ENCODE measurements at regions not wholly inside any gene's neighbourhood (a gene's known extent, or its start where the extent isn't known, plus 50 kb on each side); places are given as distances from the start of the nearest gene placed in this dataset.

DNA sequence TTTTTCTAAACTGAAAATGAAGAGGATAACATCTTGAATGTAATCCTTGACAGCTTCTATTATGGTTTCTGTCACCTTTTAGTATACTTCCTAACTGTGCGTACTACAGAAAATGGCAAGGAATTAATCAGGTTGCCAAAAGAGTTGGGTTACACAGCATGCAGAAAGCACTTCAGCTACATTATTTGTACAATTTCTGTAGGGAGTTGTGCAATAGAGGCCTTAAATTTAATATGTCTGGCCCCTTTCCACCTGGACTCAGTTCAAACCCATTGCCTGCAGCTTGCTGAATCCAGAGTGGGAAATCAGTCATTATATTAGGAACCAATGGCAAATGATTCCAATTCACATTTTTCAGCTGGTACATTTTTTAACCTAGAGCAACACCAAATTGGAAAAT lies 549.7 kb downstream of the CSNK1G3 start:
- DNase-seq (ENCODE audit: low spot score): no peak

DNA sequence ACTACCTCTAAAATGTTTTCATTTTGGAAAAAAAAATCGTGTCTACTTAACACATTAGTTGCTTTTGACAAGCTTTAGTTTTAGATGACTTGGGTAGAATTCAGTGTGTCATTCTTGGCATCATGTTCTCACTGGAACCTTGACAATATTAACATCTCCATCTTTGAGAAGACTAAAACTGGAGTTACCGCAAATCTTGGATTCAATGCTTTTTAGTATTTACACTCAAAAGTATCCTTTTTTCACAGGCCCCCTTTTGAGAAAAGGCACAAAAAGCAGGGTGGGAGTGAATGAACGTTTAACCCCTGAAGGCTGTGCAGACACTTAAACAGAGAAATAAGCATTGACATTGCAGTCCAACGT lies 549.1 kb downstream of the CSNK1G3 start:
- DNase-seq (ENCODE audit: low spot score): no peak

DNA sequence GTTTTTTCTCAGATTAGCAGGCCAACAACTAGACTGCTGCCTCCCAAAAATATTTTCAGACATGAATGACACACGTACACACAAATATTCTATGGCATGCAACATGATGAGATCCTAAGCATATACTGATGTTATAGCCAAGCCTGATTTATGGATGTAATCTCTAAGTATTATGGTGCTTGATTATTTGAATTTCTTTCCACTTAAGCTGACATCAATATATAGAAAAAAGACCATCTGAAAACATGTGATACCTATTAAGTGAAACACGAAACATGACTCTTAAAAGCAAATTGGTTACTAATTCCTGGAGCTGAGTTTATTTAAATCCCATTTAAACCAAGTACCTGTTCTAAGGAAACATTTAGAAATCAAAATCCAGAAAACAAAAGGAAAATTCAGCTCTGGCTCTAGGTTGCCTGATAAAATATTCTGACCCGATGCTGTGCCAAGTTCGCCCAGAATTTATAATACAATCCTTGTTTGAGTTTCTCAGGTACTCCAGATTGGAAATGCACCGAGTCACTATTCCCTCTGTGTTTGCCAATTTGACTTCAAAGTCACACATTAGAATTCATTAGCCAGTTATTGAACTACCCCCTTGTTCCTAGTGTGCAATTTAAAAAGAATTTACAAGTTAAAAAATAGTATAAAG lies 548.6 kb downstream of the CSNK1G3 start:
- no peak for DNase-seq (ENCODE audit: low spot score)

DNA sequence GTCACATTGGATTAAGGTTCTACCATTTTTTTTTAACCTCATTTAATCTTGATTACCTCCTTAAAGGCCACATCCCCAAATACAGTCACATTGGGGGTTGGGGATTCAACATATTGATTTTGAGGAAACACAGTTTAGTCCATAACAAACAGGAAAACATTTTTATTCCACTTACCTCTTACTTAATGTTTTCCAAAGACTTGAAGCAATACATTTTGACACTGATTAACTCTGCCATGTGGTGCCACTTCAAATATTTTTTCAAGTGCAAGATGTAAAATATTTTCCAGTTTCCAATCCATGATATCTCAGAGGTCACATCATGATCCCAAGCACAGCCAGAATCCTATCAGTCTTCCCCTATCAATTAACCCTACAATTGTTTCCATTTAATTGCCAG lies 548.0 kb downstream of the CSNK1G3 start:
- DNase-seq (ENCODE audit: low spot score): no peak

DNA sequence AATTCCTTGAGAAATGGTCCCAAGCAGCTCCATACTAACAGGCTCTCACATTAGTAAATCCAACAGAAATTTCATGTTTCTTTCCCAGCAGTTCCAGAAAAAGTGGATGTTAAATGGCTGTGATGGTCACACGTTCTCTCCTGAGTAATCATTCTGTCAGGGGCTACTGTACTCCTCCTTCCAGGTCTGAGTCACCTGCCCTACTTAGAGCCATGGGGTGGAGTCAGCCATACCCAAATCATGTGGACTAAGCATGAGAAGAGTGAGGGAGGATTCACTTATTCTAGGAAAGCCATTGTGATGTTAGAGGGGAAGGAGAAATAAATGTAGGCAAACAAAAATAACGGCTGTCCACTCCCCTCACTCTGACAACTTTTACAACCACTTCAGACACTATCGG lies 547.2 kb downstream of the CSNK1G3 start:
- DNase-seq (ENCODE audit: low spot score): no peak

DNA sequence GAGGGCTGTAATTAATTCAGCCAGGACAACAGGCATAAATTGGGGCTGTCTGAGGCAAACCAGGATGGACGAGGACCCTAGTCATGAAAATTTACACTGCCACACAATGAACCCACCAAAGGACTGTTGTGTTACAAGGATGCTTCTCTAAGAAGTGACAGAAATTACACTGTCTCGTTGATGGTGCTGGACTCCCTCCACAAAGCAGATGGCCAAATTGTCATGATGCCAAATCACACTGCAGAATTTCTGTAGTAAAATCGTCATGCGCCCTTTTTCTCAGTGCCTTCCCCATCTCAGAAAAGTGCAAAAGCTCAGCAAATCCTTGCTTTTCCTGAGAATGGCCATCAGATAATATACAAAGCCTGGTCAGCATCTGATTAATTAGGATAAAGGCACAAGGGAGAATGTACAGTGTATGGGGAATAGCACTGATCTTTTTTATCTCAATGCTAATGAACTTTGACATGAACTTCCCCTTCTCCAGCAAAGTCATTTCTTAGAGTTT lies 545.8 kb downstream of the CSNK1G3 start:
- no peak for DNase-seq (ENCODE audit: low spot score)

DNA sequence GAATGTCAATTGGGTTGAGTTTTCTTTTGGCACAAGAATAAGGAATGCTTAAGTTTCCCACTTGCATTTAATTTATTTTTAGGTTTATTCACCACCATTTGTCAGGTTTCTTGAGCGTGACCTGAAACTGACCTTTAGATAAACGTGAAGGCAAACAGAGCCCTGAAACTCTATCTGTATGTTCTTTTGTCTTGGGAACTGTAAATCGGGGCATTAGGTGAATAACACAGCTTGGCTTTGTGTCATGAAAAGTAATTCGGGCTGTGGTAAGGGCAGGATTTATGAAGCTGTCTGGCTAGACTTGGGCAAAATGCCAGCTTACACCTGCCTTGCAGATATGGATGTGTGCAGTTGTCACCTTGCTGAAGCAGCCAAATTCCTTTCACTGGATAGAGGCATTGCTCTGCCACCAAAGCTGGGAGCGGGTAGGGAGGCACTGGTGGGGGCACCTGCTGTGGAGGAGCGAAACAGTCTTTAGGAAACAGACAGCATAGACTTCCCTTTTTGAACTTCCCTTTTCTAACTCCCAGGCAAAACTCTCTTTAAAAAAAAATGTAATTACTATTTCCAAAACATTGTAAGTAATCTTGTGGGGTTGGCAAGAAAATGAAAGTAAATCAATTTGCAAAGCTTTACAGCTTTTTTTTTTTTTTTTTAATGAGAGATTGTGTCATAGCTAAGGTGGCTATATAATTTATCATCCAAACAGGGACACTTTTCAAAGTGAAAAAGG lies 545.2 kb downstream of the CSNK1G3 start:
- DNase-seq (ENCODE audit: low spot score): no peak

DNA sequence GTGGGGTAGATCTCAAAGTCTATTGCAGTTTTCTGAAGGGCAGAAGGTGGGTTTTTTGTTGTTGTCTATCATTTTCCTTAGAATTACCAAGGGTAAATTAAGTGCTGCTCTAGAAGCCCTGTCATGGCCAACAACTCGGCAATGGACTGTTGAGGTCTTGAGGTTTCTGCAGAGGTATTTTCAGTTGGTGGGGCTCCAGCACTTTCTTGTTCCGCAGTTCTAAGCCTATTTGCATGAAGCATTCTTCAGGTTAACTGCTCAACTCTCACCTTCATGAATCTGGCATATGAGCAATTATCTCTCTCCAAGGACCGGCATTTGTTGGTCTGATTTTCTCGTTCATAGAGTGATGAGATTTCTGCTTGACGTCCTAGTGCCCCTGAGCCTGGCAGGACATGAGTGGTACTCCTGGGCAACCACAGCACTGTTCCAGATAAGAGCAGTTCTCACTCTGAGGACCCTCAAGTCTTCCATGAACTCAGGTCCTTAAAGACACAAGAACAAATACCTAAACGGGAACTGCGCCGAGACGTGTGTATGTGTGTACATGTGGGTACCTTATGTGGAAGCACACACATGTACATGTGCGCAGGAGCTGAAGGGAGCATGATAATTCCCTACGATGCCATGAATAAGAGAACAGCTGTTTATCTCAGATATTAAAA lies 544.5 kb downstream of the CSNK1G3 start:
- DNase-seq (ENCODE audit: low spot score): no peak

DNA sequence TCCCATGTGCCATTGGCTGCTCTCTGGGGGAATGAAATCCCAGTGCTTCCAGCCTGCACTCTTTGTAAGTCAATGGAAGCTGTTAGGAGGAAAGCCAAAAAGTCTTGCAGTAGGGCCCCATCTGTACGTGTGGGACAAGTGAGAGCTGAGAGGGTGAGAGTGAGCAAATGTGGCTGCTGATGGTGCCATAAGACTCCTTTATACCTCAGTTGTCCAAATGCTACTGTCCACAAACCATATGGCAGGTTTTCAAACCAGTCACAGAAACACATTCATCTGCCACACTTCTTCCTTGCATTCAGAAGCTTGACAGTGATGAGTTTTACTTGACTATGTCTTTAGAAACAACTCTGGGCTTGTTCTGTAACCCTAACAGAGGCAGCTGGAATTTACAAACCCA lies 543.8 kb downstream of the CSNK1G3 start:
- no peak for DNase-seq (ENCODE audit: low spot score)

DNA sequence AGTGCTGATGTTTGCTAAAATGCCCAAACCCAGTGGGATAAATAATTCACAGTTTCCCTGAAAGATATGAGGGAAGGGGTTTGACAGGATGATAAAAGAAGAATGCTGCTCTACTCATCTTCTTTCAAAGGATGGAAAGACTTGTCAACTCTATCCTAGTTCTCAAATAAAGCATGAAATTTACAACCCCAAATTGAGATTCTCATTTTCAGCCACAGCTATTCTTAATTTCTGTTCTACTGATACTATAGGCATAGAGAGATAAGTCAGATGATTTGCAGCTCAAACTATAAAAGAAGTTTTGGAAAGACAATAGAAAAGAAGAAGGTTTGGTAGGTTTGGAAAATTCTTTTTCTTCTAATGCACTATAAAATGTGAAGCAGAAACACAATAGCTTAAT lies 542.6 kb downstream of the CSNK1G3 start:
- no peak for DNase-seq (ENCODE audit: low spot score)

DNA sequence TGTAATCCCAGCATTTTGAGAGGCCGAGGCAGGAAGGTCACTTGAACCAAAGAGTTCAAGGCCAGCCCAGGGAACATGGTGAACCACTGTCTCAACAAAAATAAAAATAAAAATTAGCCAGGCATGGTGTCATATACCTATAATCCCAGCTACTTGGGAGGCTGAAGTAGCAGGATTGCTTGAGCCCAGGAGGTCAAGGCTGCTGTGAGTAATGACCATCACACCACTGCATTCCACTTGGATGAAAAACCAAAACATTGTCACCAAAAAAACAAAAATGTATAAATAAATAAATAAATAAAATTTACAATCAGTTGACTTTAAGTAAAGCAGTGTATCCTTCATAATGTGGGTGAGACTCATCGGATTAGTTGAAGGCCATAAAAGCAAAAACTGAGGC lies 541.4 kb downstream of the CSNK1G3 start:
- DNase-seq (ENCODE audit: low spot score): no peak

DNA sequence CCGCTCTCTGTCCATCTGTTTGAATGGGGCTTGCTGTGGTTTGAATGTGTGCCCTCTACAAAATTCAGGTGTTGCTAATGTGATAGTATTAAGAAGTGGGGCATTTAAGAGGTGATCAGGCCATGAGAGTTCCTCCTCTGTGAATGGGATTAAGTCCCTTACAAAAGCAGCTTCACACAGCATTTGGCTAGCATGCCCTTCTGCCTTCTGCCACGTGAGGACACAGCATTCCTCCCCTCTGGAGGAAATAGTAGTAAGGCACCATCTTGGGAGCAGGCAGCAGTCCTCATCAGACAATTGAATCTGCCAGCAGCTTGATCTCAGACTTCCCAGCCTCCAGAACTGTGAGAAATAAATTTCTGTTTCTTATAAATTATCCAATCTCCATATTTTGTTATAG lies 540.2 kb downstream of the CSNK1G3 start:
- DNase-seq (ENCODE audit: low spot score): no peak

DNA sequence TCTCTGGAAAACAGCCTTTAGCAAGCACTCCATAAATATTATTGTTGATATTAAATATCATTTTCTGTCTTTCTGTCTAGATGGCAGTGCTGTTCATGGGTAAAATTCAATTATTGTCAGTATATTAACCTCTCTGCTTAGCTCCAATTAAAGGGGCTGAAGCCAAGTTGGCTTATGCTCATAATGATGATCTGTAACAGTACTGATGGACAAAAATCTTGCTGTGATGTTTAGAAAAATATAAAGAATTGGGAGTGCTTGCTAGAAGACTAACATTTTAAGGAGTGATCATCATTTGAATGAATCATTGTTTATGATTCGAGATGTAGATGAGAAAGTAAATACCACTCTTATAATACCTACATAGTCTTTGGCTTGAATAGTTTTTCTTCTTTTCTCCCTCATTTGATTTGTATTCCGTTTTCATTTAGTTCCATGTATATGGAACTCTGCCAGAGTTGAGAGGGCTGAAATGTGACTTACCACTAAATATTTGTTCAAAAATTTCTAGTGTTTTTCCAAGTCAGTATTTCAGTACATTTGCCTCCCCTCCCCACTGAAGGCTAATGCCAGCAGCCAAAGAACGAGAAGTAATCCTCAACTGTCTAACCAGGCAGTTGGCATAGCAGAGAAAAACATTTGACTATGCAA lies 538.3 kb downstream of the CSNK1G3 start:
- no peak for DNase-seq (ENCODE audit: low spot score)

DNA sequence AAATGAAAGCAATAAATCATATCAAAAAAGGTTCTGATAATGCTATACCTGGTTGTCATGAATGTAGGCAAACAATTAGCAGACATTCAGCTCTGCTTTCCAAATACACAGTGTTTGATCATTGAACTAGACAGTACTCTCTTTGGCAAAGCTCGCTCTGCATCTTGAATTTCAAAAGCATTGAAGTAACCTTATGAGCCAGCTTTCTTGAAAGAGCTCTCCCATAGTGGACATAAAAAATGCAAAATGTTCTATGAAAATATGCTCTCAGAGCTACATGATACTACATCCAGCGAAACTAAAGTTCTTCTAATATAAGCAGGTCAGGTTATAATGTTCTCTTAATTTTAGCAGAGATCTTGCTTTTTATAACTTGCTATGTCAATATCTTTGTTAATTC lies 533.4 kb downstream of the CSNK1G3 start:
- no peak for DNase-seq (ENCODE audit: low spot score)

DNA sequence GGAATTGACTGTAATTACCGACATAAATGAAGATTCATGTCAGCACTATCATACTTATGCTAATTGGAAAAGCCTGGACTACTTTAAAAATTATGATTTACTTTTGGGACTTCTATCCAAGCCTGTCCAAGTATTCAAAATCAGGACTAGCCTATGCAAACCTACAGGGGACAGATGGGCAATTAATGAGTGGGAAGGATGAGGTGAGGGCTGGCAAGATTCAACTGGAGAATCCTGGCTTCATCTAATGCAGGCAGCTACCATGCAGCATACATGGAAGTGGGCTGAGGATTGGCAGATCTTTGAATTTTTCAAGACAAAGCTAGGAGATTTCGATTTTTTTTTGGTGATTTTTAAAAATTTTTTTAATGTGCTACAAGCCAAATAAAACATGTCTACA lies 532.6 kb downstream of the CSNK1G3 start:
- DNase-seq (ENCODE audit: low spot score): no peak

DNA sequence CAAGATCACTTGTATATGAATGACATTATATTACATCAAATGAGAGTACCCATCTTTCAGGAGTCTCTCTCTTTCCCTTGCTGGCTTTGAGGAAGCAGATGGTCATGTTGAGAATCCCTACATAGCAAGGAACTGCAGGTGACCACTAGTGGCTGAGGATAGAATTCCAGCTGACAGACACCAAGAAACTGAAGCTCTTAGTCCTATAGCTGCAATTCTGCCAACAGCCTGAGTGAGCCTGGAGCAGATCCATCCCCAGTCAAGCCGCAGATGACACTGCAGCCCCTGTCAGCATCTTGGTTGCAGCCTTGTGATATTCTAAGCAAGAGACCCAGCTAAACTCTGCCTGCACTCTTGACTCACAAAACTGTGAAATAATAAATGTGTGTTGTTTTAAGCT lies 531.5 kb downstream of the CSNK1G3 start:
- DNase-seq (ENCODE audit: low spot score): no peak

DNA sequence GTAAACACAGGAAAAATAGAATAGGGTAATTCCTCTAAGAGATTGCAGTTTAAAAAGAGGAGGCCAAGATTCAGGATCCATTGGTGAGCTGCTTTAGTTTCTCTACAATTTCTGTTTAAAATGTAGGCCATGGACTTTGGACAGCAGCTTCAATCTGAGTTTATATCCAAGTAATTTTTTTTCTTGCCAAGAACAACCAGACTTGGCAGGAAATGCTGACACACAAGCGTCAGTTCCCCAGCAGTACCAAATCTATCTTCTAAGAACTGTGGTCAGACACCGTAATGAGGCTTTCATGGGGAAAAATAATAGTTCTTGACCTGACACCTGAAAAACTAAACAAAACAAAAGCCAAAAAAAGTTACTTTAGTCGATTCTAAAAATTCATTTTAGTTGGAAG lies 528.8 kb downstream of the CSNK1G3 start:
- DNase-seq (ENCODE audit: low spot score): no peak

DNA sequence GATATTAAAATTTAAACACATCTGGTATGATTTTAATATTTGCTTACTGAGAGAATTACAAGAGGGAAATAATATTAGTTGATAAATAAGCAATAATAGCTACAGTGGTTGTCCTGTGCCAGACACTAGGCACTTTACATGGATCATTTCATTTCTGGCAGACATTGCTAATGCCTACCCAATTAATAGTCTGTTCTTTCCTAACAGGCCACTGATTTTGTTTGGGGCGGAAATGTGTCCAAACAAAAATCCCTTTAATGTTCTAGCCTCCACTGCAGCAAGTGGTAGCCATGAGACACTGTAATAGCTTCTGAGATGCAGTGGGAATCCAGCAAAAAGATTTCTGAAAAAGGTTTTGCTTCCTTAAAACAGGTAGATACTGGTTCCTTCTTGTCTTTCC lies 527.4 kb downstream of the CSNK1G3 start:
- DNase-seq (ENCODE audit: low spot score): no peak

DNA sequence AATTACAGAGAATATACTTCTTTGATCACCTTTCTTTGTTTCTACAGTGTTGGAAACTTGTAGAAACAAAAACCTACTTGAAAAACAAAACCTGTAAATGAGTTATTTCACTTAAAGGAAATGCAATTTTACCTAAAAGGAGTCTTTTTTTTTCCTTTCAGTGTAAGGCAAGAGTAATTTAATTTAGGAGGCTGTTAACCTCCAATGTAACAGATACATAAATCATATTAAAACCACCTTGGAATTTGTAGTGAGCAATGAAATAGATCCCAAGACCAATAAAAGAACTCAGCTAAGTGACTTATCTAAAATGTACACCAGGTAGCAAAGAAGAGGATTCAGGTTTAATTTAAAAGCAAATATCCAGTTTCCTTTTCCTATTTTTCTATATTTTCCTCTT lies 524.8 kb downstream of the CSNK1G3 start:
- no peak for DNase-seq (ENCODE audit: low spot score)

DNA sequence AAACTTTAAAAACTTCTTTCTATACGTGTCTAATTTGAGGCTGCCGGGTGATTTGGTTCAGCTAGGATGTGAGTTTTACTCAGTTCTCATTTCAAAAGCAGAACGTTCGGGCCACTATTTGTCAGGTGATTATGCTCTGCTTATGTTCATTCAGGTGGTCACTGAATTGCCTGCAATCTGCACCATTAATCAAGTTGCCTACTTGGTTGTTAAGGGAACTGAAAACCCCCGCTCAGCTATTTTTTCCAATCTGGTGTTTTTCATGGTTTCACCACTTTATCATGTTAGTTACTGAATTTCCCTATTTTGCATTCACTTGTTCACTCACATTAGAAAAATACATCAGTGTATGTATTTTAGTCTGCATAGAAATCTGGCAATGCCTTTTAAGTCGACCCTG lies 523.0 kb downstream of the CSNK1G3 start:
- no peak for DNase-seq (ENCODE audit: low spot score)

DNA sequence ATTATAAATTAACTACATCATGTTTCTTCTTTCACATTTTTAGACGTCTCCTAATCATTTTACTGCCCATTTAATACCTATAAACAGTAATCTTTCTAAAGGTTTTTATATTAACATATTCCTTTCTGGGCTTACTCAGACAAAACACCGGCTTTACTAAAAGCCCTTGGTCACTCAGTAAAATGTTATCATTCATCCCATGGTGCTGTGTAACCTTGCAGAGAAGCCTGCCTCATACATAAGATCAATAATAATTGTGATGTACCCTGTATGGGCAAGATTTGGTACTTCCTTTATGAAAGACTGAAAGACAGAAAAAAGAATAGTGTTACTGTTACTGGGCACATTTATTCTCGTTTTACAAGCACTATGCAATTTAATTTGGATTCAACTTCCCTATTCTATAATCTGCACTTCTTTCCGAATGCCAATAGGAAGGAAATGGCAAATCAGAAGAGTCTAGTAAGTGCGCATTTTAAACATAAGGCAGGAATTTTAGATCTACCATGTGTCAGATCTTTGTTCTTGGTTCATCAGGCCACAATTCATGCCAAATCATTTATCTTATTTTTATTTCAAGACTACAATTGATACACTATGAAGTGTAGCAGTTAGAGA lies 522.2 kb downstream of the CSNK1G3 start:
- no peak for DNase-seq (ENCODE audit: low spot score)

DNA sequence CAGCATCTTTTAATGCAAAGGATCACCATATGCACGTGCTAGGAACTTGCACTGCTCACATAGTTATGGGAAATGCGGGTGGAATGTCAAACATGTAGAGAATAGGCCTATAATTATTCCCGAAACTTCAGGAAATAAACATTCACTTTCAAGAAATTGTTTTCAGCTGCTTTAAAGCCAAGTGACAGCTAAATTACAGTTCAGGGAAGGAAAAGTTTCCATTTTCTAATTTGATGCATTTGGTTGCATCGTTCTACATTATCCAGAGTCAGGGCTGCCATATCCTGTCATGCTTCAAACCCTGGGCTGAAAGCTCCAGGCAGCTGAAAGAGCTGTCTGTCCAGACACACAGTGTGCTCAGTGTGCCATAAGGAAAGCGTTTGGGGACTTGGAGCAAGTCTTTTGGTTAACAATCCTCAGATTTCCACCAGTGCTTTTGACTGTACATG lies 518.1 kb downstream of the CSNK1G3 start:
- no peak for DNase-seq (ENCODE audit: low spot score)
